ENCODE measurements at regions not wholly inside any gene's neighbourhood (a gene's known extent, or its start where the extent isn't known, plus 50 kb on each side); places are given as distances from the start of the nearest gene placed in this dataset.

- DNase-seq, result no peak
Measured at GRCh38 chr6:71399279-71399678, 110.7 kb downstream of the OGFRL1 start.

GRCh38 chr6:71400852-71401251, 112.2 kb downstream of the OGFRL1 start:
- DNase-seq, result no peak

GRCh38 chr6:71402096-71402495, 113.5 kb downstream of the OGFRL1 start:
- no peak for DNase-seq

- DNase-seq, result no peak
Measured at GRCh38 chr6:71403422-71404134, 115.0 kb downstream of the OGFRL1 start.

- DNase-seq, result peak; percentile 37
Measured at GRCh38 chr6:71404145-71404966, 115.7 kb downstream of the OGFRL1 start.

- DNase-seq, result no peak
Measured at GRCh38 chr6:71404967-71405278, 116.3 kb downstream of the OGFRL1 start.

GRCh38 chr6:71405416-71405815, 116.8 kb downstream of the OGFRL1 start:
- no peak for DNase-seq

- DNase-seq, result no peak
Measured at GRCh38 chr6:71406865-71407860, 118.6 kb downstream of the OGFRL1 start.

GRCh38 chr6:71408787-71409723, 120.4 kb downstream of the OGFRL1 start:
- DNase-seq, result no peak

GRCh38 chr6:71410164-71410566, 121.6 kb downstream of the OGFRL1 start:
- DNase-seq, result no peak

- DNase-seq, result no peak
Measured at GRCh38 chr6:71410681-71411080, 122.1 kb downstream of the OGFRL1 start.

- no peak for DNase-seq
Measured at GRCh38 chr6:71411882-71412281, 123.3 kb downstream of the OGFRL1 start.

GRCh38 chr6:71412559-71413140, 124.0 kb downstream of the OGFRL1 start:
- DNase-seq, result no peak

GRCh38 chr6:71414486-71414885, 125.9 kb downstream of the OGFRL1 start:
- DNase-seq, result no peak

- DNase-seq, result no peak
Measured at GRCh38 chr6:71419217-71420094, 130.8 kb downstream of the OGFRL1 start.

- DNase-seq, result no peak
Measured at GRCh38 chr6:71420095-71420692, 131.6 kb downstream of the OGFRL1 start.

- peak; percentile 96 for DNase-seq
Measured at GRCh38 chr6:71420693-71421328, 132.2 kb downstream of the OGFRL1 start.

- DNase-seq, result no peak
Measured at GRCh38 chr6:71421611-71422010, 133.0 kb downstream of the OGFRL1 start.

GRCh38 chr6:71430018-71430417, 141.4 kb downstream of the OGFRL1 start:
- DNase-seq, result no peak

- DNase-seq, result no peak
Measured at GRCh38 chr6:71433441-71433840, 144.8 kb downstream of the OGFRL1 start.
